GM18873 (cell line): ENCODE measurements at regions not wholly inside any gene's neighbourhood (a gene's known extent, or its start where the extent isn't known, plus 50 kb on each side); places are given as distances from the start of the nearest gene placed in this dataset.

Source experiments
- ATAC-seq: cut with Tn5 transposase; IDR thresholded peaks from one replicate; pipeline ENCODE4 v1.9.1; 2021; ENCODE audit warnings: mild to moderate bottlenecking, moderate library complexity, moderate number of reproducible peaks; ENCODE audit not compliant: unreplicated experiment, low FRiP score

DNA sequence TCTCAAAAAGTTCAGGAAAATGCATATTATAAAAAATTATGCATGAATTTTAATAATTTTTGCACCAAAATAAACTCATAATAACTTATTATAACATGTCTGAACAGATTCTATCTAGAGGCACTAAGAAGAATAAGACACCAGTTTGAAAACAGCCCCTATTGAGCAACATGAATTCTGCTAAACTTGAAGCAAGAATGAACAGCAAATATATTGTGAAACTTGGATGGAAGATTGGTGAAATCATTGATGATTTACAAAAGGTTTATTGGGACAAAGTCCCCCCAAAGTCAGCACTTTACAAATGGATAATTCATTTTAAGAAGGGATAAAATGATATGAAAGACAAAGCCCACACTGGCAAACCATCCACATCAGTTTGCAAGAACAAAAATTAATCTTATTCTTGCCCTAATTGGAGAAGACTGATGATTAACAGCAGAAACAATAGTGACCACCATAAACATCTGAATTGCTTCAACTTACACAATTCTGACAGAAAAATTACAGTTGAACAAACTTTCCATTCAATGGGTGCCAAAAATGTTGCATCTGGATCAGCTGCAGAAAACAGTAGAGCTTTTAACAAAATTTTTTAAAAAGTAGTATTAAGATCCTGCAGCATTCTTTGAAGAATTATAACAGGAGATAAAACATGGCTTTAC is 257.5 kb upstream of the FAT3 start:
- no peak for ATAC-seq

DNA sequence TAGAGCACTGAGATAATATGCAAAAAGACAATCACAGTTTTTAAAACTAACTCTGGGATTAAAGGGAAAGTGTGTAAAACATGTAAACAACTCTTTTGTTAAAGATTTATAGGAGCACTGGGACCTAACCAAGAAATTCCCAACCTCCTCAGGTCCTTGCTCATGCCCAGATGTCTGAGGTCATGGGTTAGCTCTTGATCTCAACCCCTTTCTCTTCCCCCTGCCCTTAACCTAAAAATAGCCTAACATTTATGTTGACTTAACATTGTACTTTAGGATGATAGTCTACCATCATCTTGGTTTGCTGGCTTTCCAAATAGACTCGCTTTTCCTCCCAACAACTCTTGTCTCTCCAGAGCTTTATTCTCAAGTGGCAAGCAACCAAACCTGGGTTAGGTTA is 258.2 kb upstream of the FAT3 start:
- ATAC-seq = no peak

DNA sequence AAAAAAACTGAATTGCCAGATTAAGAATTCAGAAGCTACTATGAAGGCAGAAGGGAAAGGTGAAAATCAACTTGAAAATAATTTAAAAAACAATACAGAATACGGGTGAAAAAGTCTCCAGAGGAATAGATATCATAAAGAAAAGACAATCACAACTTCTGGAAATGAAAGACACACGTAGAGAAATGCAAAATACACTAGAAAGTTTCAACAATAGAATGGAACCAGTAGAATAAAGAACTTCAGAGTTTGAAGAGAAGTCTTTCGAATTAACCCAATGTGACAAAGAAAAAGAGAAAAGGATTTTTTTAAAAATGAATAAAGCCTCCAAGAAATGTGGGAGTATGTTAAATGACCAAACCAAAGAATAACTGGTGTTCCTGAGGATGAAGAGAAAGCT is 263.8 kb upstream of the FAT3 start:
- no peak for ATAC-seq

DNA sequence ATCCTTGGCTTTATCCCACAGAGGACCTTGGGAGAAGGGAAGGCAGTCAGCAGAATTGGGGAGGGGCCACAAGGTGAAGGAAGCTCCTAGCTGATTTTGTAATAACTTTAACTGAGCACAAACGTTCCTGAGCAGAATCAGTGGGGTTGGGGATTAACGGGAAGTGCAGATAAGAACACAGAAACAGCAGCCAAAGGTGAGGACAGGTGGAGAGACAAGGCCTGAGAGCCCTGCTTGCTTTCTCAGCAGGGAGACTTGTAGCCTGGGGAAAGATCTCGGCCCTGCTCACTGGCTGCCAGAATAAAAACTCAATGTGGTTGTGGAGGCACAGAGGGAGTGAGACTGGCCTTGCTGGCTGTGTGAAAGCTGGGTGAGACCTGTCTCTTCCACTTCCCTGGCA is 265.2 kb upstream of the FAT3 start:
- no peak for ATAC-seq

DNA sequence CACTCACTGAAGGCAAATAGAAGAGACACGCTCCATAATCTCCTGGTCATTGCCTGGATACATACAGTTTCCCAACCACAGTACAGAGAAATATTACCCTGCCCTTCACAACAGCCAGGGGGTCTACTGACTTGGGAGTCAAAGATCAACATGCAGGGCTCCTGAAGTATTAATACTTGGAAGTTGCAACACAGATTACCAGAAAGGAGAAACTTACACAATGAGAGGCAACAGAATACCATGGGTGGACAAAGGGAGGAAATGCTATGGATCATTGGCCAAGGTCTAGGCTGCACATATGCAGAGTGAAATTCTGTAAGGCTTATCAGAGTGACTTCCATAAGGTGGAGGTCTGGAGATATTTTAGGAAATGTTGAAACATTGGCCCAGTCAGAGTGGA is 267.9 kb upstream of the FAT3 start:
- ATAC-seq = no peak

DNA sequence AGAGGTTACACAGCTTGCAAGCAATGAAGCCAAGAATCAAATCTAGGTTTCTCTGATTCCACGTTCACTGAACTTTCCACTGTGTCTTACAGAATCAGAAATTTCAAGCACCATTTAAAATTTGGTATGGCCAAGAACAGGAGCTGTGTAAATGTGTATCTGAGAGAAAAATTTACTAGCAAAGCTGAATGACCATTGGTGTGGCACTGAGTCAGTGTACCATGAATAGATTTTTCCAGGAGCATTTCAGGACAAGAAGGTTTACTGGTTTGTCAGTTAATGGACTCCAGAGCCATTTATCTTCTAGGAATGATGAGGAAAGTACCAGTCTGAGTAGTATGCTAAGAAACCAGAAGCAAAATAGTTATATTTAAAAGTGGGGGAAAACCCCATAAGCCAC is 269.4 kb upstream of the FAT3 start:
- ATAC-seq = no peak

DNA sequence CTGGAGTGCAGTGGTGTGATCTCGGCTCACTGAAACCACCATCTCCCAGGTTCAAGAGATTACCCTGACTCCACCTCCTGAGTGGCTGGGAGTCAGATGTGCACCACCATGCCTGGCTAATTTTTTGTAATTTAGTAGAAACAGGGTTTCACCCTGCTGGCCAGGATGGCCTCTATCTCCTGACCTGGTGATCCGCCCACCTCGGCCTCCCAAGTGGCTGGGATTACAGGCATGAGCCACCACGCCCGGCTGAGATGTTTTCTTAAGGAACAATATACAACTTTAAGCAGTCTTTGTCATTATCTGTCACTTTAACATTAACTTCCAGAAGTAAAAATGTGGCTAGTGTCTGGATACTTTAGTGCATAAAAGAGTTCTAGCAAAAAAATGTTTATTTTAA is 272.6 kb upstream of the FAT3 start:
- no peak for ATAC-seq

DNA sequence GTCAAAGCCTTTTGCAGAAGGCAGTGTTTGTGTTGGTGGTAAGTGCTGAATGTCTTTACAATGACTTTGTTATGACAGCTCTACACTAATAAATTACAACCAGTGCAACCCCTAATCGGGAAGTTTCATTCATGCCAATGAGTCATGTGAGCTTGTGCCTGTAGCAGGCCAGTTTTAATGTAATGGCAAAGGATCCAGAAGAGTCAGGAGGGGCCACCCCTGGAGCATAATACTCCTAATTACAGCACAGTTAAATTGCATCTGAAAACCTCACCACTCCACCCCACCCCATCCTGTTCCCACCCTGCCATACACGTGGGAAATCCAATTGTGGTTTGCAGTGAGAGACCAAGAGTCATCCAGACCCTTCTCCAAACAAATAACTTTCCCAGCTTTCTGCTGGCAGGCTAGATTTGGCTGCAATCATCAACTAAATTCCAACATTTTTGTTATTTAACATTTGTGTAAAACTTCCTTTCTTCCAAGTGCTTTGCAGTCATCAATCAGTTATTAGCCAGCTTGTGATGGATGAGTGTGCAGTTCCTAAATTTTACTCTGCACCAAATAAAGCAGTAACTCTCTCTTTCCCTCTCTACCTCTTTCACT is 277.3 kb upstream of the FAT3 start:
- ATAC-seq = no peak

DNA sequence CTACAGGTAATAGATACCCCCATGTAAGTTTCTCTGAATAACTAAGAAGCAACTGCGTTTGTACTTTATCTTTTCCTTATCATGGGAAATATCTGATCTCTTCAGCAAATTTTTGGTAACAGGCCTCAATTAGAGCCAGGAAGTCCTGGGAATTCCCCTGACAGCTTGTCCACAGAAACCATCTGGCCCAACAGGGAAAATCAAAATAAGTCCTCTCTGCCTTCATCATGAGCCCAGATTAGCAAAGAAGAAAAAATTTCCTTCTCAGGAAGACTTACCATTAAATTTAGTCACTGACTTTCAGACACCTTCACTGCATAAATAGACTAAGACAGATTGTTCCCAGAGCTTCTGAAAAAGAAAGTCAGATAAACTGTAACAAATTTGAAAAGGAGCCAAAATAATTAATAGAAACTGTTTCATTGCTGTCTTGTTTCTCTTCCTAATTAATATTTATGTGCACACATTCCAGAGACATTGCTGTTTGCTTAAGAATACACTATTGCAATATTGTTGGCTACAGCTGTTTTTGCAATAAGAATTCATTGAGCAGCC is 278.1 kb upstream of the FAT3 start:
- ATAC-seq = no peak

DNA sequence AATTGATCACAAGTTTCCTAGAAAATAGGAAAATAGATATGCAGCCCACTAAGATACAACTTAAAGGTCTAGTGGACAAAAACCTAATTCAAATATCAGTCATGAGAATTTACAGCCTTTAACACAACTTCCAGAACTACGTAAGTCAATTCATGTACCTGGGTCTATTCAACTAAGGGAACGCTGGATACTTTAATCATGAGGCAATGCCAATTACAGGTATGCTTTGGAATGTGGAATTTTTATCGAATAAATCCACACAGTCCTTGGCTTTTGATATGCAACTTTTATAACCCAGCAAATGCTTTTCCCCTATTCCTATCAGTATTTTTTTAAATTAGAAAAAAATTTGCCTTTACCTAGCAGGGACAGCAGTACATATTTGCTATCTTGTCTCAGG is 289.5 kb upstream of the FAT3 start:
- no peak for ATAC-seq

DNA sequence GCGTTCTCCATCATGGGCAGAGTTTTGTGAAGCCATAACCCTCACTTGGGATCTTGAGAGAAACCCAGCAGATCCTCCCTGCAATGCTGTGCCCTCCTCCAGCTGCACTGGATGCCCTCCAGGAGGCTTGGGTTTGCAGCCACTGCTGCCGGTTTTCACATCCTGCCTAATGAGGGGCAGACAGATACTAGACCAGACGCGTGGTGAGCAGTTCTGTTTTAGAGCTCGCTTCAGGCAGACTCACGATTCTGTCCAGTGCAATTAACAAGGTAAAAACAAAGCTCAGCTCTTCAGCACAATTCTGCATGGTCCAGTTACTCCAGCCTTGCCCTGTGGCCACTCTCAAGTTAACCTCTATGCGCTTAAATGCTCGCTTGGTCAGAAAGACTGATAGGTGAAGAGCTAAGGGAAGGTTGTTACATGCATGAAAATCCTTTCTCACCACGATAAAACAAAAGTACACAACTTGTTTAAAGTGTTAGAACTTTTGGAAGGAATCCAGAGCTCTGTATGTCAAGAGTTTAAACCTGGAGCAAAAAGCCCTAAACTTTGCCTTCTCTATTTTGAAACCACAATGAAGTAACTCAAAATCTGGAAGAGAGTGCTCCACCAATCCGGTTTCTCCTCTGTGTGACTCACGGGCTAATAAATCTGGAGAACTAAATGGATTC is 292.3 kb upstream of the FAT3 start:
- ATAC-seq = no peak

DNA sequence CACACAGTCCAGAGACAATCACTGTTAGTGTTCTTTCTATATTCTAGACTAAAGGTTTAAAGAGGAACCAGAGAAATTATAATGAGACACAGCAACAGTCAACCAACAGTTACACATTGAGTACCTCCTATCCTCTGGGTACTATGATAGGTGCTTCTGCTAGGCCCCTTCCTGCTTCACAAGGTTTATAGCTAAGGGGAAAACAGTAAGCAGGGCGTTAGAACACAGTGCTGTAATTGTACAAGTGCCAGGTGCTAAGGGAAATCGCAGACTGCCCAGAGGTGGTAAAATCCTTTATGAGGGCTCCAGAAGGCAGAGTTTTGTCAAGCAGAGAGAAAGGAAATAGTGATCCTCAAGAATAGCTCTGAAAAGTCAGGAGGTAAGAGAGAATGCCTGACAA is 297.2 kb upstream of the FAT3 start:
- ATAC-seq = no peak

DNA sequence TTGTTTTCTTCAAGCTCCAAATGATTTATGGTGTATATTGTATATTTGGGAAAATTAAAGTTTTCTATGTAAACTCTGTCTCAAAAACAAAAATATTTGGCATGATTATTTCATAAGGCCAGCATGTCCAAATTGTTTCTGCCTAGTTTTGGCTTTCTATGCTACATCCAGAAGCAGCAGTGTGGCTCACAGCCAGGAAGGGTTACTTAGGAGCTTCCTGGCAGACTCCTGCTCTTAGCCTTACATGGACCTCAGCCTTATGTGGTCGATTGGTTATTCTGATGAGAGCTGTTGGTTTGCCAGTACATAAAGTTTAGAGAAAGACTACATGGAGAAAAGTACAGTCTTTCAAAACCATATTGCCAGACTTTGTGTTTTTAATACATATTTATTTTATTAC is 297.7 kb upstream of the FAT3 start:
- ATAC-seq = no peak

DNA sequence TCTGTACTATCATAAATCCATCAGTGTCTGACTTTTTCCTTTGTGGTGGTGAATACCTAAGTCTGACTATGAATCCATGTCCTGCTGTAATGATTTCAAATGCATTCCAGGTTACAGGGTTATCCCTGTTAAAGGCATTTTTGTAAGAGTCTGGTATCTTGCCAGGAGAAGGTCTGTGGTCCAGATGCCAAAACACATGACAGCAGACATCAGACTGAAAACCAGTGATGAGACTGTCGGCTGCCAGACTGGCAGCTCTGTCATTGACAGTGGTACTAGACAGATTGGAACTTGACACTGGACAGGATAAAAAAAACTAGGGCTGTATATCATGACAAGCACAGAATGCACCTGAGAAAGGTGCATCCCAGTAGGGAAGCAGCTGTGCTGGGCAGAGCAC is 301.8 kb upstream of the FAT3 start:
- ATAC-seq = no peak

DNA sequence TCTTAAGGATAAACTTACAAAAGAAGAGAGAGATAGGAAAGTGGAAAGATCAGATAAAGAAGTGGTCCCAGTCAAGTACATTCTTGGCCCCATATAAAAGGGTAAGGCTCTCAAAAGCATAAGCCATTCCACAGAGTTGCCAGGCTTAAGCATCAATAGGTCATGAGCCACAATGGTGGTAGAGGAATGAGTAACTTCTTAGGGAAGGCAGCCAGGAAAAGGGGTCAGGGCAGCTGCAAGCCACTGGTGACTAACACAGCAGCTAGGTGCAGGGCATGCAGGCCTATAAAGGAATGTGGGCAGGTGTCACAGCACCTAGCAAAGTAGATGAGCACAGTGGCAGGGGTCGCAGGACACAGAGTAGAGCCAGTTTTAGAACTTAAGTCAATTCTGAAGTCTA is 302.6 kb upstream of the FAT3 start:
- ATAC-seq = no peak

DNA sequence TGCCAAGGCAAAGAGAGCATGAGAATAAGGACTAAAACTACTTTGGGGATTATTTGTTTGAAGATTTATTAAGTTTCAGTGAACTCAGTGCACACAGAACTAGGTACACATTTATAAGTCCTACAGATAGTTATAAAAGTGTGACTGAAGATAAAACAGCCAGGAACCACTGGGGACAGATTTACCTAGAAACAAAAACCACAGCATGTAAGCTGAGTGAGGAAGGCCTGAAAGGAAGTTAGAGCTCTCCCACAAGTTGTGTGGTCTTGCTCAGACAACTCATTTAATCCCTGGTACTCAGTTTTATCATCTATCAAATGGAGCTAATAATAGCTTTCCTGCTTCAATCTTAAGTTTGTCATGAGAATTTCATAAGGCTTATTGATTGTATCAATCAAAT is 311.2 kb upstream of the FAT3 start:
- ATAC-seq = no peak

DNA sequence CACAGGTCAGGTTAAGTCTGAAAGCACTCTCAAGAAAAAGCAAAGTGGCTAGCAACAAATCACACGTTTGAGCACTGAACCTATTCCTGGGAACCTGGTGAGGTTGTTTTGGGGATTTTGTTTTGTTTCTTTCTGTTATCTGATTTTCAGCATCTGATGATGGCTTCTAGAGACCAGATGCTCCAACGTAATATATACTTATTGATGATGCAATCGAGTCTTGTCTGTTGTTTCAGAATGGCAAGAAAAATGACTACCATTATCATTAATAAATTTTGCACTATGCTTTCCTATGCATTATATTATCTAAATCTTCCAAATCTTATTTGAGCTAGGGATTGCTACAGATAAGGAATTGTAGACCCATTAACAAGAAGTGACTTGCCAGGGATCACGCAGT is 312.3 kb upstream of the FAT3 start:
- no peak for ATAC-seq

DNA sequence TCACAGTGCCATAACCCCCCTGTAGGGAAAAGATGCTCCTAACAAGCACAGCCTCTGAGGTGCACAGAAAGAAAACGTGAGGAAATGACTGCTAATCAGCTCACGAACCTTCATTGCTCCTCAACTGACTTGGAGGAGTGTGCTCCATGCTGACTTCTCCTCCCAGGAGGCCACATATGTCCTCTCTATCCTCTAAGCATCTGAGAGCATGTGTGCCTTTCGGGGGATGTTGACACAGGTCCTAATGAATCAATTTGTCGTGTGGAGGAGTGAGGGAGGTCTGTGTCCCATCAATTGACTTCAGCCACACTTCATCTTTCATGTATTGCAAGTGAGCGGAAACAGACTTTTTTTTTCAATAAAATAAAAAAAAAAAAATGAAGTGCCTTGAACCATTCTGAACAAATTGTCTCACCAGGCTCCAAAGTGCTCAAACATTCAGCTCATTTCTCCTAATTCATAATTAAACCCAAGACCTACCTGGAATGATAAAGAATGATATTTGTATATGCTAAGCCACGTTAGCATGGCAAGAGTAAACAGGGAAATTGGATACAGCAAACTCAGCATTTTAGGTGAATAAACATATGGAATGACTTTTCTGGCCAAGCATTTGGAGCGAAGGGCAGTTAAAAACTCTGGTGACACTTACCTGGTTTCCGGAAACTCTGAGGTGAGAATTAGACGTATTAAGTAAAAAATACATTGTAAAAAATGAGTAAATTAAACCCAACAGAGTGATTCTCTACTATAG is 317.6 kb upstream of the FAT3 start:
- no peak for ATAC-seq

DNA sequence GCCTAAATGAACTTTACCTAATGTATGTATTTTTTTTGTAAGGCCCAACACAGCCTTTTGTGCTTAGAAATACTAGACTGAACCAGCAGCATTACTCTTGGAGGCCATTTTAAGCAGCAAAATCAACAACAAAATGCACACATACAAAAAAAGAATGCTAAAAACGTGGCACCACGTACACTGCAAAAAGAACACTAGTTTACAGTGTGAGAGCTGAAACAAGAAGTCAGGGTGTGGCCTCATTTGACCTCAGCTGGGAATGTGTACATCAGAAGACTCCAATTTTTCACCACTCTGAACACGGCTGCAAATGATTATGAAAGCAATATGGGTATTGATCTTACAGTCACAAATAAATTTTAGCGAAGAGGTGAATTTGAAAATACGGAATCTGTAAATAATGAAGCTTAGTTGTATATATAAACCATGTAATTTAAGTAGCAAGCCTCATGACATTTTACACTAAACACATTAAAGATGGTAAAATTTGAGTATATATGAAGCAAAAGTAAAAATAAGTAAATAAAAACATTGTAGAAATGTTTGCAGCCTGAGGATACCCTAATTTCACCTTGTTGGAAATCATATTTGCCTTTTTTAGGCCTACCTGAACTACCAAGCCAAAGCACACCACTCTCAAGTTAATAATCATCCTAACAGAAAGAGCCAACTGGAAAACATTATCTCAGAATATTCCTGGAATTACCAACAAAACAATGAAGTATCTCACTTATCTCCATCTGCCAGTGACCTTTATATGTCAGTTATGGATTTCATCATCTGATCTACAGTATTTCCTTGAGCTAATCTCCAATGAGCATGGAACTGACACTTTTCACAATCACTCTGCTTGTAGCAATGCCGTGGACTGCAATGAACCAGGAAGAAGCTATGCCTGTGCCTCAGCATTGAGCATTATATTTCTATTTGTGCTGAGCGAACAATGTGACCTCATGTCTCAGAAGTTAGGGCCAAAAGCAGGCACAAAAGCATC is 319.5 kb upstream of the FAT3 start:
- ATAC-seq = no peak

DNA sequence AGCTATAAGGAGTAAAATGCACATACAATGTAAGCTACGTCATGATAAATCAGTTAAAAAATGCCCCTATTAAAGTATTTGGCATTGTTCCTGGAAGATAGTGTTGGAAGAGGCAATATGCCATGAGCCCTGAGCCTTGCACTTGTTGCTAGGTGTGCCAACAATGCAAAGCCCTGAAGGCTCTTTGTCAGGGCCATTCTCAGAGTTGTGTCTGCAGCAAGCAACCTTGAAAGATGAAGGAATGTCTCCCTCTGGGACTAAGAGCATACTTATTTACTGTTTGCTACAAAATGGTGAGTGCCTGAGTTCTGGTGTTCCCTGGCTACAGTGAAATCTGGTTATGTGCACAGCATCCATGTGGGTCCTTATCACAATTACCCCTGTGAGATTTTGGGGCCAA is 322.3 kb upstream of the FAT3 start:
- no peak for ATAC-seq
